Choroid plexus epithelial cell (primary cell): ENCODE measurements at regions not wholly inside any gene's neighbourhood (a gene's known extent, or its start where the extent isn't known, plus 50 kb on each side); places are given as distances from the start of the nearest gene placed in this dataset.

Experiments used
- DNase-seq: peaks from one replicate; pipeline ENCODE4 v3.0.0-alpha.2; 2010; ENCODE audit warnings: low read depth
- H3K4me3 ChIP-seq: 2 replicates; pipeline ENCODE4 v1.5.1; 2011; ENCODE audit warnings: low read depth, mild to moderate bottlenecking, control low read depth, low read length, moderate library complexity
- CTCF ChIP-seq: conservative IDR thresholded peaks from 2 replicates; pipeline ENCODE4 v1.5.1; 2011; ENCODE audit warnings: low read depth, mild to moderate bottlenecking, control low read depth, inconsistent platforms, low read length, moderate library complexity

GRCh38 chr10:36899652-36900051, 225.7 kb upstream of the ANKRD30A start:
- no peak for DNase-seq
- H3K4me3 ChIP-seq: no peak overlapping the region
- no peak for TF ChIP-seq CTCF

GRCh38 chr10:36888925-36889573, 236.3 kb upstream of the ANKRD30A start:
- H3K4me3 ChIP-seq: no peak overlapping the region
- TF ChIP-seq CTCF: peak; percentile 38
- peak; percentile 36 for DNase-seq

- no peak overlapping the region for H3K4me3 ChIP-seq
- no peak for DNase-seq
- no peak for TF ChIP-seq CTCF
These were observed 239.0 kb upstream of the ANKRD30A start for GRCh38 chr10:36886303-36886891.

- no peak overlapping the region for H3K4me3 ChIP-seq
These were observed 239.7 kb upstream of the ANKRD30A start for GRCh38 chr10:36885746-36886145.

GRCh38 chr10:36882781-36883180, 242.6 kb upstream of the ANKRD30A start:
- no peak for DNase-seq
- no peak overlapping the region for H3K4me3 ChIP-seq
- TF ChIP-seq CTCF: no peak

More at GRCh38 chr10:36885746-36886145, 239.7 kb upstream of the ANKRD30A start:
- DNase-seq: no peak
- TF ChIP-seq CTCF: no peak

- no peak overlapping the region for H3K4me3 ChIP-seq
- TF ChIP-seq CTCF: peak; percentile 72
- DNase-seq: peak; percentile 75
These were observed 244.5 kb upstream of the ANKRD30A start for GRCh38 chr10:36880898-36881297.
